ENCODE measurements at regions not wholly inside any gene's neighbourhood (a gene's known extent, or its start where the extent isn't known, plus 50 kb on each side); places are given as distances from the start of the nearest gene placed in this dataset.

- TF ChIP-seq CTCF (IDR thresholded peaks at IDR 0.05), result no peak
- TF ChIP-seq POLR2A (IDR thresholded peaks at IDR 0.05), result no peak
These were observed 263.3 kb downstream of the COG6 start for GRCh38 chr13:39918620-39919236.
